BJ (cell line): ENCODE measurements at regions not wholly inside any gene's neighbourhood (a gene's known extent, or its start where the extent isn't known, plus 50 kb on each side); places are given as distances from the start of the nearest gene placed in this dataset.

Experiments used
- CTCF ChIA-PET: fragments of 350-600 bp; formaldehyde crosslinking; extraction: SDS; loops from one replicate; lab custom pipeline; 2021; ENCODE audit warnings: antibody characterized with exemption, inconsistent platforms; lab: Yijun Ruan, JAX
- POLR2A ChIA-PET: fragments of 300-600 bp; sonication (Branson Sonifier 250); formaldehyde crosslinking; extraction: SDS; loops from one replicate; lab custom pipeline; 2021; ENCODE audit warnings: antibody characterized with exemption; lab: Charles Lee
- DNase-seq: peaks from one replicate; pipeline ENCODE4 v3.0.0-alpha.2; 2011; ENCODE audit warnings: low read depth
- H3K27me3 ChIP-seq: 2 replicates; pipeline ENCODE4 v1.6.0; 2011; ENCODE audit warnings: low read length; ENCODE audit not compliant: control insufficient read depth, insufficient read depth
- H3K36me3 ChIP-seq: 2 replicates; pipeline ENCODE4 v1.5.1; 2011; ENCODE audit warnings: low read length; ENCODE audit not compliant: control insufficient read depth, insufficient read depth
- H3K4me3 ChIP-seq: 2 replicates; pipeline ENCODE4 v1.5.1; 2011; ENCODE audit warnings: low read depth, mild to moderate bottlenecking, control low read depth, low read length
- TF ChIP-seq, protein P1 (sequence below): IDR thresholded peaks from 2 replicates; pipeline ENCODE4 v1.5.1; 2011; ENCODE audit warnings: low read depth, mild to moderate bottlenecking, control low read depth, inconsistent platforms, low read length, moderate library complexity; ENCODE audit not compliant: insufficient read depth

DNA sequence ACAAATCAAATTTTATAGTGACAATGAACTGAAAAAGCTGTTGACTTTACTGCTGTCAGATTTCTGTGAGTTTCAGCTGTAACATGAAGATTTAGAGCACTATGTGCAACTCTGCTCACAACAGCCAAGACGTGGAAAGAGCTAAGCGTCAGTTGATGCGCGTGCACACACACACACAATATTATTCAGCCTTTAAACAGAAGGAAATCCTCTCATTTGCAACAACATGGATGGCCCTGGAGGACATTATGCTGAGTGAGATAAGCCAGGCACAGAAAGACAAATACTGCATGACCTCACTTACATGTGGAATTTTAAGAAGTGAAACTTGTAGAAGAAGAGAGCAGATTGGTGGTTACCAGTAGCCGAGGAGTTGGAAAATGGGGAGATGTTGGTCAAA, 82.8 kb upstream of the FRMD4A start:
- ChIA-PET POLR2A (no interaction called here), CTCF (interaction anchor here (0.7 kb wide), 1 partner anchor 8 kb away, joined by 3 read pairs; no protein-coding TSS in a partner anchor)
- DNase-seq = no peak
- Histone ChIP-seq H3K36me3 (no peaks in the 10 kb centered on the region), H3K27me3 (peaks cover 2% of the 10 kb centered on the region), H3K4me3 (no peak overlapping the region)
- TF ChIP-seq, protein P1, sequence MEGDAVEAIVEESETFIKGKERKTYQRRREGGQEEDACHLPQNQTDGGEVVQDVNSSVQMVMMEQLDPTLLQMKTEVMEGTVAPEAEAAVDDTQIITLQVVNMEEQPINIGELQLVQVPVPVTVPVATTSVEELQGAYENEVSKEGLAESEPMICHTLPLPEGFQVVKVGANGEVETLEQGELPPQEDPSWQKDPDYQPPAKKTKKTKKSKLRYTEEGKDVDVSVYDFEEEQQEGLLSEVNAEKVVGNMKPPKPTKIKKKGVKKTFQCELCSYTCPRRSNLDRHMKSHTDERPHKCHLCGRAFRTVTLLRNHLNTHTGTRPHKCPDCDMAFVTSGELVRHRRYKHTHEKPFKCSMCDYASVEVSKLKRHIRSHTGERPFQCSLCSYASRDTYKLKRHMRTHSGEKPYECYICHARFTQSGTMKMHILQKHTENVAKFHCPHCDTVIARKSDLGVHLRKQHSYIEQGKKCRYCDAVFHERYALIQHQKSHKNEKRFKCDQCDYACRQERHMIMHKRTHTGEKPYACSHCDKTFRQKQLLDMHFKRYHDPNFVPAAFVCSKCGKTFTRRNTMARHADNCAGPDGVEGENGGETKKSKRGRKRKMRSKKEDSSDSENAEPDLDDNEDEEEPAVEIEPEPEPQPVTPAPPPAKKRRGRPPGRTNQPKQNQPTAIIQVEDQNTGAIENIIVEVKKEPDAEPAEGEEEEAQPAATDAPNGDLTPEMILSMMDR = no peak

GRCh38 chr10:14412624-14413023, 81.9 kb upstream of the FRMD4A start:
- Histone ChIP-seq H3K36me3 (no peaks in the 10 kb centered on the region), H3K27me3 (no peaks in the 10 kb centered on the region; the same call in none of the 2 replicates), H3K4me3 (no peak overlapping the region)
- no peak for DNase-seq
- ChIA-PET POLR2A (no interaction called here), CTCF (interaction anchor here (1.8 kb wide), 1 partner anchor 15 kb away, joined by 7 read pairs; no protein-coding TSS in a partner anchor)
- TF ChIP-seq, protein P1 = no peak

DNA sequence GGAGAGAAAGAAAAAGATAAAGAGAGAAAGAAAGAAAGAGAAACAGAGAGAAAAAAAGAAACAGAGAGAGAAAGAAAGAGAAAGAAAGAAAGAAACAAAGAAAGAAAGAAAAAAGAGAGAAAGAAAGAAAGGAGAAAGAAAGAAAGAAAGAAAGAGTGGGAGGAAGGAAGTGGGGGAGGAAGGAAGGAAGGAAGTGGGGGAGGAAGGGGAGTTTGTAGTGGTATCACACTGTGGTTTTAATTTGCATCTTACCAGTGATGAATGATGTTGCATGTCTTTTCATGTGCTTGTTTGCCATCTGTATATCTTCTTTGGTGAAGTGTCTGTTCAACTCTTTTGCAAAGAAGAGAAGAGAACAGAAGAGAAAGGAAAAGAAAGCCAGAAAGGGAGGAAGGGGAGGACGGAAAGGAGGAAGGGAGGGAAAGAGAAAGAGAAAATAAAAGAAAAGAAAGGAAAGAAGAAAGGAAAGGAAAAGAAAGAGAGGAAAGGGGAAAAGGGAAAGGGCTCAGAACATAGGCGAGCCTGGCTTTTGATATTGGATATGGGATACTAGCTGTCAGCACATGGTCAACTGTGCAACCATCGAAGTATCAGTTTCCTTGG, 79.2 kb upstream of the FRMD4A start:
- ChIA-PET POLR2A (no interaction called here), CTCF (no interaction called here)
- no peak overlapping the region for H3K4me3 ChIP-seq
- H3K27me3 ChIP-seq = peaks cover 2% of the 10 kb centered on the region
- TF ChIP-seq, protein P1 = no peak
- no peak for DNase-seq
- no peaks in the 10 kb centered on the region for H3K36me3 ChIP-seq

- H3K27me3 ChIP-seq = peaks cover 6% of the 10 kb centered on the region
- H3K36me3 ChIP-seq = no peaks in the 10 kb centered on the region
- TF ChIP-seq, protein P1 = no peak
- no peak overlapping the region for H3K4me3 ChIP-seq
- DNase-seq = no peak
- ChIA-PET CTCF (interaction anchor here (0.7 to 1.5 kb wide), 3 partner anchors 13 to 162 kb away, joined by 3 to 5 read pairs (median 3); no protein-coding TSS in a partner anchor), POLR2A (no interaction called here)
Observed at GRCh38 chr10:14409247-14409646, 78.5 kb upstream of the FRMD4A start.

GRCh38 chr10:14408139-14408538, 77.4 kb upstream of the FRMD4A start:
- Histone ChIP-seq H3K36me3 (no peaks in the 10 kb centered on the region), H3K4me3 (no peak overlapping the region), H3K27me3 (peaks cover 7% of the 10 kb centered on the region)
- TF ChIP-seq, protein P1 = no peak
- ChIA-PET POLR2A (no interaction called here), CTCF (interaction anchor here (1.4 to 1.5 kb wide), 2 partner anchors 12 to 17 kb away, joined by 3 to 5 read pairs; no protein-coding TSS in a partner anchor)
- no peak for DNase-seq
